HEK293T (cell line): ENCODE measurements at regions not wholly inside any gene's neighbourhood (a gene's known extent, or its start where the extent isn't known, plus 50 kb on each side); places are given as distances from the start of the nearest gene placed in this dataset.

Experiments
- CTCF ChIA-PET: fragments of 350-600 bp; formaldehyde crosslinking; extraction: SDS; loops from one replicate; lab custom pipeline; 2021; ENCODE audit warnings: antibody characterized with exemption, inconsistent platforms; lab: Yijun Ruan, JAX
- POLR2A ChIA-PET: fragments of 350-600 bp; formaldehyde crosslinking; extraction: SDS; loops from one replicate; lab custom pipeline; 2020; ENCODE audit warnings: antibody characterized with exemption, inconsistent platforms; lab: Yijun Ruan, JAX
- DNase-seq: peaks from one replicate; pipeline ENCODE4 v3.0.0; 2012; ENCODE audit warnings: mixed read lengths; ENCODE audit errors: extremely low spot score
- ARNT ChIP-seq: fragments of 450-650 bp; IDR thresholded peaks from 2 replicates; pipeline ENCODE4 v1.6.1; 2017; ENCODE audit warnings: mild to moderate bottlenecking
- BHLHE40 ChIP-seq: fragments of 450-650 bp; IDR thresholded peaks from 2 replicates; pipeline ENCODE4 v1.6.1; 2016; ENCODE audit warnings: mild to moderate bottlenecking, moderate library complexity, borderline replicate concordance
- CTBP1 ChIP-seq: fragments of 450-650 bp; IDR thresholded peaks from 2 replicates; pipeline ENCODE4 v1.6.1; 2016; ENCODE audit warnings: borderline replicate concordance
- ELF4 ChIP-seq: fragments of 450-650 bp; IDR thresholded peaks from 2 replicates; pipeline ENCODE4 v1.6.1; 2017; ENCODE audit warnings: antibody characterized with exemption
- FOXA1 ChIP-seq: fragments of 450-650 bp; IDR thresholded peaks from 2 replicates; pipeline ENCODE4 v1.6.1; 2016; ENCODE audit warnings: mild to moderate bottlenecking
- FOXK2 ChIP-seq: fragments of 450-650 bp; IDR thresholded peaks from 2 replicates; pipeline ENCODE4 v1.6.1; 2016; ENCODE audit warnings: mild to moderate bottlenecking
- FOXM1 ChIP-seq: fragments of 450-650 bp; IDR thresholded peaks from 2 replicates; pipeline ENCODE4 v1.6.1; 2017; ENCODE audit warnings: mild to moderate bottlenecking, borderline replicate concordance
- HDGF ChIP-seq: fragments of 450-650 bp; IDR thresholded peaks from 2 replicates; pipeline ENCODE4 v1.6.1; 2017; ENCODE audit warnings: antibody characterized with exemption, borderline replicate concordance
- L3MBTL2 ChIP-seq: fragments of 450-650 bp; conservative IDR thresholded peaks from 2 replicates; pipeline ENCODE4 v1.6.1; 2016; ENCODE audit warnings: mild to moderate bottlenecking
- LEF1 ChIP-seq: fragments of 450-650 bp; IDR thresholded peaks from 2 replicates; pipeline ENCODE4 v1.6.1; 2017; ENCODE audit warnings: mild to moderate bottlenecking, borderline replicate concordance
- NFRKB ChIP-seq: fragments of 450-650 bp; IDR thresholded peaks from 2 replicates; pipeline ENCODE4 v1.6.1; 2016; ENCODE audit warnings: mild to moderate bottlenecking, moderate library complexity
- PKNOX1 ChIP-seq: fragments of 450-650 bp; IDR thresholded peaks from 2 replicates; pipeline ENCODE4 v1.6.1; 2016
- SP1 ChIP-seq: fragments of 450-650 bp; IDR thresholded peaks from 2 replicates; pipeline ENCODE4 v1.6.1; 2017
- SUZ12 ChIP-seq: fragments of 450-650 bp; IDR thresholded peaks from 2 replicates; pipeline ENCODE4 v1.6.1; 2016; ENCODE audit warnings: mild to moderate bottlenecking
- TARDBP ChIP-seq: fragments of 450-650 bp; IDR thresholded peaks from 2 replicates; pipeline ENCODE4 v1.6.1; 2016
- ZNF384 ChIP-seq: fragments of 450-650 bp; IDR thresholded peaks from 2 replicates; pipeline ENCODE4 v1.6.1; 2016

GRCh38 chrX:137187540-137187939 lies 153.7 kb upstream of the GPR101 start:
- no peak for DNase-seq
- ChIA-PET POLR2A (no interaction called here), CTCF (no interaction called here)
- TF ChIP-seq SUZ12: no peak
- TF ChIP-seq ELF4: no peak
- TF ChIP-seq L3MBTL2: no peak
- TF ChIP-seq BHLHE40: no peak
- no peak for TF ChIP-seq PKNOX1
- TF ChIP-seq FOXA1: no peak
- no peak for TF ChIP-seq LEF1
- TF ChIP-seq NFRKB: no peak
- no peak for TF ChIP-seq SP1
- TF ChIP-seq TARDBP: no peak

GRCh38 chrX:137178392-137178791 lies 144.6 kb upstream of the GPR101 start:
- POLR2A ChIA-PET: no interaction called here
- no peak for DNase-seq
- no peak for TF ChIP-seq TARDBP
- no peak for TF ChIP-seq PKNOX1
- TF ChIP-seq SP1: no peak
- CTCF ChIA-PET: interaction anchor here (1.2 kb wide), 1 partner anchor 126 kb away, joined by 3 read pairs; no protein-coding TSS in a partner anchor

- no peak for DNase-seq
- POLR2A ChIA-PET: no interaction called here
- no peak for TF ChIP-seq L3MBTL2
- no peak for TF ChIP-seq SUZ12
- no peak for TF ChIP-seq FOXM1
- TF ChIP-seq BHLHE40: no peak
- TF ChIP-seq HDGF: no peak
- no peak for TF ChIP-seq PKNOX1
- no peak for TF ChIP-seq LEF1
- TF ChIP-seq CTBP1: no peak
- no peak for TF ChIP-seq ZNF384
- TF ChIP-seq SP1: no peak
- no peak for TF ChIP-seq ARNT
- TF ChIP-seq FOXK2: no peak
- CTCF ChIA-PET: no interaction called here
Measured at GRCh38 chrX:137172317-137172948, 138.6 kb upstream of the GPR101 start.

GRCh38 chrX:137171626-137172025 lies 137.8 kb upstream of the GPR101 start:
- CTCF ChIA-PET: no interaction called here
- TF ChIP-seq SUZ12 (no peak), L3MBTL2 (no peak), PKNOX1 (no peak), ARNT (no peak), CTBP1 (no peak), TARDBP (no peak), SP1 (no peak), HDGF (no peak), BHLHE40 (no peak), FOXK2 (no peak), LEF1 (no peak), NFRKB (no peak), ELF4 (no peak), ZNF384 (no peak)
- POLR2A ChIA-PET: no interaction called here
- no peak for DNase-seq

GRCh38 chrX:137166591-137166990 lies 132.8 kb upstream of the GPR101 start:
- TF ChIP-seq ZNF384 (no peak), FOXK2 (no peak), SUZ12 (no peak), L3MBTL2 (no peak), TARDBP (no peak), ELF4 (no peak), CTBP1 (no peak), FOXM1 (no peak), FOXA1 (no peak), HDGF (no peak), LEF1 (no peak), PKNOX1 (no peak)
- DNase-seq: peak; percentile 16
- CTCF ChIA-PET: interaction anchor here (0.6 kb wide), 2 partner anchors 39 to 860 kb away, joined by 3 read pairs; no protein-coding TSS in a partner anchor
- POLR2A ChIA-PET: no interaction called here

GRCh38 chrX:137164329-137164728 lies 130.5 kb upstream of the GPR101 start:
- POLR2A ChIA-PET: no interaction called here
- DNase-seq: no peak
- TF ChIP-seq SP1: no peak
- TF ChIP-seq FOXM1: no peak
- no peak for TF ChIP-seq ZNF384
- TF ChIP-seq L3MBTL2: no peak
- TF ChIP-seq ELF4: no peak
- TF ChIP-seq TARDBP: no peak
- TF ChIP-seq SUZ12: no peak
- no peak for TF ChIP-seq LEF1
- TF ChIP-seq FOXK2: no peak
- TF ChIP-seq CTBP1: no peak
- no peak for TF ChIP-seq FOXA1
- no peak for TF ChIP-seq PKNOX1
- no peak for TF ChIP-seq BHLHE40
- CTCF ChIA-PET: no interaction called here
